IPS DF 6.9 (cell line): ENCODE measurements at regions not wholly inside any gene's neighbourhood (a gene's known extent, or its start where the extent isn't known, plus 50 kb on each side); places are given as distances from the start of the nearest gene placed in this dataset.

Experiments
- DNase-seq: peaks from one replicate; pipeline ENCODE4 v3.0.0-alpha.2; 2013; ENCODE audit warnings: low read depth, low spot score
- H3K27ac ChIP-seq: one replicate; pipeline ENCODE4 v1.5.1; 2013; ENCODE audit warnings: low read length, control low read depth
- H3K27me3 ChIP-seq: 2 replicates; pipeline ENCODE4 v1.6.1; 2013; ENCODE audit warnings: mild to moderate bottlenecking, low read length; ENCODE audit not compliant: control insufficient read depth, insufficient read depth
- H3K36me3 ChIP-seq: 2 replicates; pipeline ENCODE4 v1.6.1; 2013; ENCODE audit warnings: low read length; ENCODE audit not compliant: control insufficient read depth, insufficient read depth
- H3K4me1 ChIP-seq: 2 replicates; pipeline ENCODE4 v1.6.1; 2013; ENCODE audit warnings: low read length; ENCODE audit not compliant: control insufficient read depth, insufficient read depth
- H3K4me3 ChIP-seq: 2 replicates; pipeline ENCODE4 v1.5.1; 2013; ENCODE audit warnings: mild to moderate bottlenecking, low read length
- H3K9me3 ChIP-seq: 2 replicates; pipeline ENCODE4 v1.6.1; 2013; ENCODE audit warnings: low read length, inconsistent platforms; ENCODE audit not compliant: control insufficient read depth, insufficient read depth
- WGBS: extraction: QIAGEN DNeasy Blood & Tissue Kit; methylation state at CpG from one replicate; pipeline ENCODE4 v1.1.7; 2013; ENCODE audit warnings: mixed read lengths, missing lambda C conversion rate; ENCODE audit not compliant: insufficient read length, insufficient coverage; 5-methylcytosine and 5-hydroxymethylcytosine counted together

DNA sequence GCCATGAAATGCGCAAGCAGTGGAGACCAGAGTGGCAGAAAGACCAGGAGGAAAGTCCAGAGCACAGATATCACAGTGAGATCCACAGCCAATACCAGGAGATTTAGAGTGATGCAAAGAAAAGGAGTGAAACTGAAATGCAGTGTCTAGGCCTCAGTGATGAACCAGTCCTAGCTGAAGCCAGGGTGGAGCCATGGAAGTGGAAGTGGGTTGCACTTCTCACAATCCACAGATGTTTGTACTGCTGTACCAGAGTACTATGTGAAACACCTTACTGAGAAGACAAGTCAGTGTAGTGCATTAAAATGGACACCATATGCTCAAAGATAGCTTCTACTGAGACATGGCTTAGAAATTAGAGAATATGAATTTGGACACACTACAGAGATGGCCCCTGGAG is 403.3 kb downstream of the HNRNPD start:
- Histone ChIP-seq H3K36me3 (no peaks in the 10 kb centered on the region), H3K4me1 (no peaks in the 10 kb centered on the region), H3K27ac (no peak overlapping the region), H3K4me3 (no peak overlapping the region), H3K9me3 (no peaks in the 10 kb centered on the region), H3K27me3 (no peaks in the 10 kb centered on the region)
- no CpG with 5 or more reads among the region's 1 CpG for WGBS
- DNase-seq, result no peak

- no CpG with 5 or more reads among the region's 2 CpGs for WGBS
- Histone ChIP-seq H3K27ac (no peak overlapping the region), H3K9me3 (no peaks in the 10 kb centered on the region), H3K4me1 (no peaks in the 10 kb centered on the region), H3K4me3 (no peak overlapping the region), H3K36me3 (no peaks in the 10 kb centered on the region), H3K27me3 (no peaks in the 10 kb centered on the region)
- DNase-seq, result no peak
These were observed 407.1 kb downstream of the HNRNPD start for GRCh38 chr4:81966676-81967075.

- no peak overlapping the region for H3K4me3 ChIP-seq
- no peak overlapping the region for H3K27ac ChIP-seq
- no peaks in the 10 kb centered on the region for H3K4me1 ChIP-seq
- WGBS, result no CpG with 5 or more reads among the region's 5 CpGs
- no peak for DNase-seq
- no peaks in the 10 kb centered on the region for H3K27me3 ChIP-seq
- no peaks in the 10 kb centered on the region for H3K9me3 ChIP-seq
- H3K36me3 ChIP-seq, result no peaks in the 10 kb centered on the region
These were observed 407.9 kb downstream of the HNRNPD start for GRCh38 chr4:81965911-81966310.

DNA sequence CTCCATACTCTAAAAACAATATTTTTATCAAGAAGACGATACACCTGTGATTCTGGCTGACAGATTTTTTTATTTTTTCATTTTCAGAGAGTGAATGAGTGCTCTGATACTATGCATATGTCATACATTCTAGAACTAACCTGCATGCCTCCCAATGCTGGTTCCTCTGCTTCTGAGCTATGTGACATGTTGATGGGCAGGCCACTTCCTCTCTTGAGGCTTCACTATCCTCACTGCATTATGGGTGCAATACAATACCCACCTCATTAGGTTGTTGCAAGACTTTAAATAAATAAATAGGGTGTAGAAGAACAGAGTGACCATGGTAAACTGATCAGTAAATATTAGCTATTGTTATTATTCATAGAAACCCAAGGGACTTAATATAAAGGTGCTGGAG is 408.3 kb downstream of the HNRNPD start:
- H3K4me3 ChIP-seq, result no peak overlapping the region
- H3K4me1 ChIP-seq, result no peaks in the 10 kb centered on the region
- no peaks in the 10 kb centered on the region for H3K36me3 ChIP-seq
- no CpG with 5 or more reads among the region's 1 CpG for WGBS
- H3K27me3 ChIP-seq, result no peaks in the 10 kb centered on the region
- H3K9me3 ChIP-seq, result no peaks in the 10 kb centered on the region
- no peak for DNase-seq
- H3K27ac ChIP-seq, result no peak overlapping the region

DNA sequence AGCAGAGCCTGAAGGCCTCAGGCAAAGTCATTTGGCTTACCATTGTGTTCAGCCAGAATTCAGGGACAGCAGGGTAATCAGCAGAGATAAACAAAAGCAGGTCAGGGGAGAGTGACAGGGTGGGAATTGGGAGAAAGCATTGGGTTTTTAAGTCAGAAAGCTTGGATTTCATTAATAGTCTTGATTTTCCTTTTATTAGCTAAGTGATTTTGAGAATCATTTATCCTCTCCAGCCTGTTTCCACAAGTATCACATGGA is 410.1 kb downstream of the HNRNPD start:
- Histone ChIP-seq H3K9me3 (no peaks in the 10 kb centered on the region), H3K4me3 (no peak overlapping the region), H3K4me1 (no peaks in the 10 kb centered on the region), H3K27me3 (no peaks in the 10 kb centered on the region), H3K36me3 (no peaks in the 10 kb centered on the region), H3K27ac (no peak overlapping the region)
- no peak for DNase-seq

GRCh38 chr4:81963015-81963762 is 410.6 kb downstream of the HNRNPD start:
- Histone ChIP-seq H3K4me1 (no peaks in the 10 kb centered on the region), H3K4me3 (no peak overlapping the region), H3K36me3 (no peaks in the 10 kb centered on the region), H3K27ac (no peak overlapping the region), H3K9me3 (no peaks in the 10 kb centered on the region), H3K27me3 (no peaks in the 10 kb centered on the region)
- no CpG with 5 or more reads among the region's 1 CpG for WGBS
- no peak for DNase-seq

GRCh38 chr4:81960961-81961360 is 412.8 kb downstream of the HNRNPD start:
- H3K27ac ChIP-seq, result no peak overlapping the region
- WGBS, result no CpG with 5 or more reads among the region's 4 CpGs
- no peaks in the 10 kb centered on the region for H3K4me1 ChIP-seq

DNA sequence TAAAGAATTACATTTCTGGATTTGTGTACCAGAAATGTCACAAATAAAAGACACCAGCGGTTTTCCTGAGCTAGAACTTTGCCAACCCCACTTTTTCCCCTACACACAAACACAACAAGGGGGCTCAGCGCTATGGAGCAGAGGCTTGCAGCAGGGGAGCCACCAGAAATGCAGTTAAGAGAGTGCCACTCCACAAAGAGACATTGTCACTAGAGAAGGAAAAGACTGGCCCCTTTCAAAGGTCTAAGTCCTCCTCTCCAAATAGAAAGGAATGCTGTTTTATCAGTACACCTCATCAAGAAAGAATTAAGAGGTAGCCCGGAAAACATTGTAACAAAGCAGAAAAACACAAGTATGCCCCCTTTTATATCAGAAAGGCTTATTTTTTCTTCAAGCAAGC is 419.5 kb downstream of the HNRNPD start:
- no peaks in the 10 kb centered on the region for H3K36me3 ChIP-seq
- no peak overlapping the region for H3K27ac ChIP-seq
- no peak for DNase-seq
- H3K4me3 ChIP-seq, result no peak overlapping the region
- no CpG with 5 or more reads among the region's 3 CpGs for WGBS
- H3K27me3 ChIP-seq, result no peaks in the 10 kb centered on the region
- no peaks in the 10 kb centered on the region for H3K9me3 ChIP-seq
- no peaks in the 10 kb centered on the region for H3K4me1 ChIP-seq

More at GRCh38 chr4:81960961-81961360, 412.8 kb downstream of the HNRNPD start:
- Histone ChIP-seq H3K36me3 (no peaks in the 10 kb centered on the region), H3K4me3 (no peak overlapping the region), H3K9me3 (no peaks in the 10 kb centered on the region), H3K27me3 (no peaks in the 10 kb centered on the region)
- DNase-seq, result no peak

GRCh38 chr4:81951891-81952455 is 421.8 kb downstream of the HNRNPD start:
- no peaks in the 10 kb centered on the region for H3K36me3 ChIP-seq
- peaks cover 1% of the 10 kb centered on the region; the same call in 1 of the 2 replicates for H3K4me1 ChIP-seq
- WGBS, result no CpG with 5 or more reads among the region's 3 CpGs
- no peak overlapping the region for H3K27ac ChIP-seq
- H3K9me3 ChIP-seq, result no peaks in the 10 kb centered on the region
- H3K4me3 ChIP-seq, result no peak overlapping the region
- H3K27me3 ChIP-seq, result no peaks in the 10 kb centered on the region
- DNase-seq, result no peak

DNA sequence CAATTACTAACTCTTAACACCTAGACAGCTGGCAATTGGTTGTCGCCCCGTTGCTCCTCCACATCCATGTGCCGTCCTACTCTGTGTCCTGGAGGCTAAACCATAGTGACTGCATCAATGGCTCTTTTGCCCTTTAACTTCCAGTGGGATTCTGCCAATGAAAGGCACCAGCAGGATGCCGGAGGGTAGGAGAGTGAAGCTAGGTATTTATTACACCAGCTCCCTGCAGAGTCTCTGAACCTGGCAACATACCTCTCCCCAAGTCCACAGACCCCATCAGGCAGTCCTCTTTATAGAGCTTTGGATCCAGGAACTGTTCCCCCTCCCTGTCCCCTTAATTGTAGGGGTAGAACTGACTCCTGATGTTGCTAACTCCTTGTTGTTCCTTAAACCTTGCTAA is 426.8 kb downstream of the HNRNPD start:
- H3K4me3 ChIP-seq, result no peak overlapping the region
- no peaks in the 10 kb centered on the region for H3K27me3 ChIP-seq
- no peaks in the 10 kb centered on the region for H3K9me3 ChIP-seq
- no CpG with 5 or more reads among the region's 4 CpGs for WGBS
- H3K4me1 ChIP-seq, result peaks cover 3% of the 10 kb centered on the region; the same call in 1 of the 2 replicates
- no peaks in the 10 kb centered on the region for H3K36me3 ChIP-seq
- DNase-seq, result no peak
- H3K27ac ChIP-seq, result no peak overlapping the region
